Ammon's horn (tissue), 1 donor: ENCODE measurements at regions not wholly inside any gene's neighbourhood (a gene's known extent, or its start where the extent isn't known, plus 50 kb on each side); places are given as distances from the start of the nearest gene placed in this dataset.
A peak's percentile ranks its signal among the peaks of the same experiment; 100 is the strongest.

Experiments used
- DNase-seq: peaks from one replicate; pipeline ENCODE4 v3.0.0-alpha.2; 2016; ENCODE audit warnings: low spot score

DNA sequence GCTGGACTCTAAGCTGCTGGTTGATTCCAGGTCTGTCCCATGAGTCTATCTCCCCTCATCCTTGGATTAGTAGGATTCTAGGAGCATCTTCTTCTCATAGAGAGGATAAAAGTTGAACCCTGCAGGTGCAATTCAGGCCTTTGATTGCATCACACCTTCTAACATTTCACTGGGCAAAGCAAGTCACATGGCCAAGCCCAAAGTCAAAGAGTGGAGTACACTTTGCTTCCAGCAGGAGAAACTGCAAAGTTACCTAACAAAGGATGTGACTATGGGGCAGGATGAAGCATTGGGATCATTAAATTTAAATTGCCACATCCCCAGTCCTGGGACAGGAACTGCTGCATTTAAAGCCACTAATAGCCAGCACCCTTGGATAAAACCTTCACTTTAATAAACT is 51.0 kb upstream of the EGFLAM start:
- no peak for DNase-seq

DNA sequence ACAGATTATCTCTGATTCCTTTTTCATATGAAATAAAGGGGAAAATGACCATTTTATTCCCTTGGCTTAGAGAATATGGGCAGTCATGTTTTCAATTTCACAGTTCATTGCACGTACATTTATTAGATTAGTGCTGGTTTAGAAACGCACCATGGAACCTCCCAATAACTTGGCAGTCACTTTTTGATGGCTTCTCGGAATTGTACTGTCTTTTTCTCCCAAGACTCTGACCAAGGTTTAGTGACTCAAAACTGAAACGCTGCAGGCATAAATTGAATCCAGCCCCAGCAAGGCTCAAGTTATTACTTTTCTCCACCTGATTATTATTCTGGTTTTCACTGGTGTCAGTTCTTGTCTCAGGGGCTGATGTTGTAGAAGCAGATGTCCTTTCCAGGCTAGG is 55.6 kb upstream of the EGFLAM start:
- DNase-seq, result no peak

- DNase-seq, result no peak
Measured at GRCh38 chr5:38200872-38201557, 57.3 kb upstream of the EGFLAM start.

DNA sequence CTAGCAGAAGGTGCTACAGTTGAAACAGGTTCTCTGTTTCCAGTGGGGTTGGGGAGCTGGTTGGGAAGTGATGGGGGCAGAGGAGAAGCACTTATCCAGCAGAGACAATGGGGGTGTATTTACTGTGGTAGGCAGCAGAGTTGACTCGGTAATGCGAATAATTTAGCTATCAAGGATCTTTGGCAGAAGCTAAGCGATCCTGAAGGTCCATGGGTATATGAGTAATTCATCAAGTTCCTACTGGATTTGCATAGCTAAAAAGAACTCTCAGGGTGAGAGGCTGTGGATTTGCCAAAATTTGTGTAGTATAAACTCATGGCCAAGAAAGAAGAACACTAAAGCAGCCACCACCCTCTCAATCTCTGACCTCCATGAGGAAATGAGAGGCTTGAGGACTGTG is 61.2 kb upstream of the EGFLAM start:
- DNase-seq, result no peak

DNA sequence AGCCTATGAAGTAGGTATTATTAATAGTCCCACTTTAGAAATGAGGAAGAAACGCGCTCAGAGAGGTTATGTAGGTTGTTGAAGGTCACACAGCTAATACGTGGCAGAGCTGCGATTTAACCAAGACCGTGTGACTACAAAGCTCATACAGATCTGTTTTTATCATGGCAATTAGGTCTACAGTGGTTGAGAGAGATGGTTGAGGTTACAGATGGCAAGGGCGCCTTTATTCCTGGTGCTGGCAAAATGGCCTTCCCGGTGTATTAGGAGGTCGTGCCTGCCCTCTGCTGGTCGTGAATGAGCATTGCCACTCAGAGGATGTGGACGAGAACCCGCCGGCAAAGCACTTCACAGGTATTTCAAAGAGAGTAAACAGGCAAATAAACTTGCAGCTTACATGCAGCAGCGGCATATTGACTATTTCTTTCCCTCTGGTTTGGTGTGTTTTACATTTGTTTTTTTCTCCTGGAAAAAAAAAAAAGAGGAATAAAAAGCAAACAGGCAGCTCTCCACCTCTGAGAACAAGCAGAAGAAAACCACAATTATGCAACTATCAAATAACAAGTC is 65.3 kb upstream of the EGFLAM start:
- DNase-seq, result peak; percentile 83

DNA sequence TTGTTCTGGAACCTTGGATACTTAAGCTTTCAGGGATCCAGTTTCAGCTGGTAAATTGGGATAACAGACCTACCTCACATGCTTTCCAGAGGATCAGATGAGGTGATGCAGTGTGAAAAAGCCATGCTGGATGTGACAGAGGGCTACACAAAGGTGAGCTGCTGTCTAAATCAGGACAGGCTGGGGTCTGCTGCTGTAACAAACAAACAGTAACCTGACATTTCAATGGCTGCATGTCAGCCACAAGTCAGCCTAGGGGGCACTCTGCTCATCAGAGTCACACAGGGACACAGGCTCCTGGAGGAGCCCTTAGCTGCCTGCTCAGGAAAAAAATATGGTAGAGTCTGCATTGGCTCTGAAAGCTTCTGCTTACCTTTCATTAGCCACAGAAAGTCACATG is 66.7 kb upstream of the EGFLAM start:
- no peak for DNase-seq

DNA sequence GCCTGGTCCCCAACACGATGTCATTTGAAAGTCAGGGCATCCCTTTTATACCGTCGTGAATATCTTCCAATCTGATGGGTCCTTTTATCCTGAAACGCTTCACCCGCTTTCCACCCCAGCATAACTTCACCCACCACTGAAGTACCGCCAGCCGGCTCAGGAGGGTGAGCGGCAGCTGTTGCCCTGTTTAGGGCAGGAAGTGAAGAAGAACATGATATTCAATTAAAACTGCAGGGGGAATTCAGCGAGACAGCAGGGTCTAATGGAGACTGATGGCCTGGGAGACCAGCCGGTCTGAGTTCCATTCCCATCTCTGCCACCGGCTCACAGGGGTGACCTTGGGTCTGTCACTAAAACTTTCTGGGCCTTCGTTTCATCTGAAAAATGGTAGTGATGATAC is 68.2 kb upstream of the EGFLAM start:
- no peak for DNase-seq

DNA sequence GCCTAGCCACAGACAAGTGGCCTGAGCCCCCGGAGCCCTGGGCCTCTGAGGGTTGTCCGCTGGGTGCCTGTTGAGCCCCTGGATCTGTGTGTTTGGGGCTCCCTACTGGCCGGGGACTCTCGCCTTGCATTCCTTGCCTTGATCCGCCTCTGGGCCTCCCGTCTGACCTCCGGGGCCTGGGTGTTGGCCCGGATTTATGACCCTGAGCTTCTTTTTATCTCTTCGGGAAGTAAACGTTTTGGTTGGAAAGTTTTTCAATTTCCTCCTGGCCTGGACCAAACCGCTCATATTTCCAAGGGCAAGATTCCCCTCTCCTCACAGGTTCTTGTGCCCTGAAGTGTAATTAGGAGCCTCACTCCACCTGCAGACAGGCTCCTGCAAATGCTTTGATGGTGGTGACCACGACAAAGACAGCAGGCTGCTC is 69.3 kb upstream of the EGFLAM start:
- DNase-seq, result no peak

- no peak for DNase-seq
Measured at GRCh38 chr5:38188591-38188990, 69.8 kb upstream of the EGFLAM start.

- DNase-seq, result no peak
Measured at GRCh38 chr5:38187532-38187931, 70.8 kb upstream of the EGFLAM start.

DNA sequence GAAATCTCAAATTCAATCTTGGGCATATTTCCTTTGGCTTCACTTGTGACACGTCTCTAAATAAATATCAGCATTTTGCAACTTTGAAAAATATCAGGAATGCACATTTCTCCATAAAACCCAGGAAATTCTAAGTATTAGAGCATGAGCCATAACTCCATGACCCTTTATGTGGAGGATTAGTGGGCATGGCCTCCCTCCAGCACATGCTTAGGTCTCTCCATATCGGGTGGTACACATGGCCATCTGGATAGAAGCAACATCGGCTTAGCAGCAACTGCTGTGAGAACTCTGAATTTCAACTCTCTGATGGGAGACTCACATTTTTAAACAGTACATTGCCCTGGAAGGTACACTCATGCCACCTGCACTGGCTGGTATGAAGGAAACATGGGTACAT is 73.7 kb upstream of the EGFLAM start:
- DNase-seq, result no peak

DNA sequence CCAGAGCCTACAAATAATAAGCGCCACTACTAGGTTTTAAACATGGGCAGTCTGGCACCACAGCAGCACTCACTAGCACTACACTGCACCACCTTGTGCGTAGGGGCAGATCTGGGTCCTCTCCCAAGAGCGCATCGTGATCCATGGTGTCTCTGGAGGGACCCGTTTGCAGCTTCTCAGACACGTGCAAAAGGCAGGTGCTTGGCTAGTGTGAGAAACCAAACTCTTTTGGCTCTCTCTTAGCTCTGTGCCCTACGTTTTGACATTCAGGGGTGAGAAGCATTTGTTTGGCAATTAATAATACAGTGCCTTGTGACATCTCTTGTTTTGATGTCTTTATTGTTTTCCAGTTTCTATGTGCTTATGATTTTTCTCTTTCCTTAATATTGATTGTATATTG is 75.4 kb upstream of the EGFLAM start:
- no peak for DNase-seq

DNA sequence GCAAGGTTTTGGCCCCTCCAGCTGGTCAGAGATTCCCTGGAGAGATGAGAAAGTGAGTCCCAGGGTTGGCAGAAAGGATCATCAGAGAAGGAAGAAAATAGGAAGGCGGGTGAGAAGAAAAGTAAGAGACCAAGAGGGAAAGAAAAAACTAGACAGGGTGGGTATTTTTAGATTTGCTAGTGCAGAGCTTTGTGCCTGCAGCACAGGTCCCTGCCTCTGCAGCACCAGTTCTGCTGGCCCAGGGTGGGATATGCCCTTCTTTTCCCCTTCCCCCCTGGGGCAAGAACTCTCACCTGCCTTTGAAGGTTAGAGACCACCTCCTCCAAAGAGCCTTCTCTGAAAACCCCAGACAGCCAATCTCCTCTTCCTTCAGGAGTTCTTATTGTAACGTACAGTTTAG is 90.3 kb upstream of the EGFLAM start:
- no peak for DNase-seq

DNA sequence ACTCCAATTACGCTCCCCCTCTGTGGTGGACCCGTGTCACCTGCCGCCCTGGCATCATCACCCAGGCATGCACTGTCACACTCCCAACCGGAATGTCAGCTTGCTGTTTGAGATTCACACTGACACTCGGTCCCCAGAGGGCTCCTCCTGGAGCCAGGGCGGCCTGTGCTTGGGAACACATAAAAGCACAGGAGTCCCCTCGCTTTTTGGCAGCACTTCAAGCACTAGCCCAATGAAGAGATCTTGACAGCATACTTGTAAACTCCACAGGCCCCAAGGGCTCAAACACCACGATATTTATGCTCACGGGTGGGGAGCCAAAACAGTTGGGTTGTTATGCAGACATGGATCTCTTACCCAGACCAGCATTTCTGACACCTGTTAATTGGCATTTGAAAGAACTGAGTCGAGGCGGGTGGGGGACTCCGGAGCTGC is 90.8 kb upstream of the EGFLAM start:
- no peak for DNase-seq

GRCh38 chr5:38166832-38167231 is 91.5 kb upstream of the EGFLAM start:
- DNase-seq, result no peak

- no peak for DNase-seq
Measured at GRCh38 chr5:38165435-38165834, 92.9 kb upstream of the EGFLAM start.

DNA sequence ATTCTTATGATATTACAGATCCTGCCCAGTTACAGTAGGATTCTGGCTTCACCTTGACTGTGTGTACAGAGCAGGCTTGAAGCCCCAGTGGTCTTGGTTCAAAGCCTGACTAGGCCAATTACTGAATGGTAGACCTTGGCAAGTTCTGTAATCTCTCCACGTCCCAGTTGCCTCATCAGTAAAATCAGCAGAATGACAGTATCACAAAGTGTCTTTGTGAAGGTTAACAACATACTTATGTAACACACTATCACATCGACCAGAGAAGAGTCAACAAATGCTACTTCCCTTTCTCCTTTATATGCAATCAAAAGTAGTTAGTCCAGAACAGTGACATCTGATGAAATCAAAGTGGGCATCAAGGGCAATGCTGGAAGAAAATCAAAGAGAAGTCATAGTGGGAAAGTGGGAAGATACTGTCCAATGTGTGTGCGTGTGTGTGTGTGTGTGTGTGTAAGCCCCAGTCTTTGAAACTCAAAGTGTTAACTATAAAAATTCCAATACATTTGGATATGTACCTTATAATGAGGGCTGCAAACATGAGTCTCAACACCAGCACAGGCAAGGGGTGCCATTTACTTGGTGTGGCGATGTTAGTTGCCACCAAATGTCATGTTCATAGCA is 93.5 kb upstream of the EGFLAM start:
- no peak for DNase-seq

GRCh38 chr5:38163636-38164237 is 94.6 kb upstream of the EGFLAM start:
- no peak for DNase-seq

DNA sequence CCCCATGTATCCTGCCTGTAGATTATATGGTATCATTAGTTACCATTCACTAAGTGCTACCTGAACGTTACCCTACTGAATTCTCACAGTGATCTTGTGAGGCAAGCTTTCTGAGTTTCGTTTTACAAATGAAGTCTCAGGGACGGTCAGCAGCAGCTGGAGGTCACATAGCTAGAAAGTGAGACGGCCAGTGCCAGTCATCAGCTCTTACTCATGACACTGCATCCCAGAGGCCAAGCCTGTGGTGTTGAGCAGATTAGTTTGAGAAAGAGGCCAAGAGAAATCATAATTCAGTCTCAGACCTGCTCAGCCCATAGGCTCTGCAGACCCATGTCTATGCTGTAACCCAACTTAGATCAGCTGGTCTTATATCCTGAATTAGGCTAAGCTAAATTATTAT is 95.7 kb upstream of the EGFLAM start:
- no peak for DNase-seq

DNA sequence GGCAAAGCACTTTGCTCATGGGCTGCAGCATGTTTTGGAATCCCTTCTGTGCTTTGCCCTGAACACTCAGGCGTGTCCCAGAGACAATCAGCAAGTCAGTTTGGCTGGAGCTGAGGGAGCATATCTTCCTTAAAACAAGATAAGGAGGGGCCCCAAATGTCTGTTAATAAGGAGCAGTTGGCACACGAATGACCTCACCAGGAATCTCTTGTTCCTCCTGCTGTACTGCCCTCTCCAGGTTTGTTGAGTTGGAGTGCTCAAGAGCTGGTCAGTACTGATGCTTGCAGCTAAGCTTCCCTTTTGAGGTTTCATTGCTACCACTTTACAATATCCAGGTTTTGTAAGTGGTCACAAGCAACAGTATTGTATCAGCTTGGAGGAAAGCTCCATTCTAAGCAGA is 101.3 kb upstream of the EGFLAM start:
- no peak for DNase-seq

DNA sequence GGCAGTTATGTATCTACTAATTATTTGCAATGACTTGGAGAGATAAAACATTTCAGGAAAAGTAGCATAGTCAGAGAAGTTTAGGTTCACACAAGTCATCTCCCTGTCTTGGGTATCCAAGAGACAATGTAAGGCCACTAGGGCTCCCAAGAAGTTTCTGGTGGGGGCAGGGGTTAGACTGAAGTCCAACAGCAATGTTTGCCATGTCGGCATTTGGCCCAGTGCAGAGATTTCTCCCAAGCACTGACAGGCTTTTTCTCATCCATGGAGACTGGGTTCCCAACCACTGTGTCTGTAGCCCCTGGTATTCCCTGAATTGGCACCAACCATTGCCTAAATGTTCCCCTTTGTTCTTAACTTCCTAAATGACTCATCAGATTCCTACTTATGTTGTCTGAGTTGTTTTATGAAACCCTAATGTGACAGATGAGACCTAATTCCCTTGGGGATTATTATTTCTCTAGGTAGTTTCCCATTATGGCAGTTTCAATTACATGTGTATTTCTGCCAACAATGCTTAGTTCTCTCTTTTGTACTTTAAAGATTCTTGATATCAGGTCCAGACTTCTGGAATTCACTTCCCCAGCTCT is 103.6 kb upstream of the EGFLAM start:
- DNase-seq, result no peak

- no peak for DNase-seq
Measured at GRCh38 chr5:38151878-38152277, 106.5 kb upstream of the EGFLAM start.

- no peak for DNase-seq
Measured at GRCh38 chr5:38149815-38150195, 108.6 kb upstream of the EGFLAM start.
